ENCODE measurements at regions not wholly inside any gene's neighbourhood (a gene's known extent, or its start where the extent isn't known, plus 50 kb on each side); places are given as distances from the start of the nearest gene placed in this dataset.
A peak's percentile ranks its signal among the peaks of the same experiment; 100 is the strongest.

DNA sequence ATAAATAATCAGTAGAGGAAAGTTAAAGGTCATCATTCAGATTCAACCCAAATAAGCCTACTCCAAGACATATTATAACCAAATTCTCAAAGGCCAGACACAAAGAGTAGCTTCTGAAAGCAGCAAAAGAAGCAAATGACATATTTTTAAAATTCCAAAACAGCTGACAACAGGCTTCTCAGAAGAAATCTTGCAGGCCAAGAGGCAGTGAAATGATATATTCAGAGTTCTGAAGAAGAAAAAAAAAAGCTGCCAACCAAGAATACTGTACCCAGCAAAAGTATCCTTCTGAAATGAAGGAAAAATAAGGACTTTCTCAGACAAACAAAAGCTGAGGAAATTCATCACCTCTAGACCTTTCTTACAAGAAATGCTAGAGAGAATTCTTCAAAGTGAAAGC, 787.1 kb upstream of the TENM4 start:
- intact Hi-C loops (cut with DNase I), result no loop called here
- Histone ChIP-seq H3K9me3 (ENCODE audit: control insufficient read depth in 2 of 3, insufficient read depth in 1 of 3, low read length in 3 of 3) (peaks cover 0 to 21% (median 3%) of the 10 kb centered on the region in 3 donors), H3K27me3 (ENCODE audit: control insufficient read depth, insufficient read depth, low read length) (no peaks in the 10 kb centered on the region), H3K36me3 (ENCODE audit: control insufficient read depth in 2 of 3, insufficient read depth in 3 of 3, low read length in 3 of 3) (no peaks in the 10 kb centered on the region), H3K27ac (ENCODE audit: low read depth in 2 of 2, low read length in 2 of 2) (no peak overlapping the region), H3K4me3 (ENCODE audit: low read length in 3 of 3) (no peak overlapping the region), H3K9ac (ENCODE audit: low read length in 3 of 3) (no peak overlapping the region), H3K4me1 (ENCODE audit: control insufficient read depth in 2 of 3, insufficient read depth in 2 of 3, low read depth in 1 of 3, low read length in 3 of 3) (no peaks in the 10 kb centered on the region)
- no peak for DNase-seq
- FAIRE-seq, result no peak
- TF ChIP-seq, protein P1, sequence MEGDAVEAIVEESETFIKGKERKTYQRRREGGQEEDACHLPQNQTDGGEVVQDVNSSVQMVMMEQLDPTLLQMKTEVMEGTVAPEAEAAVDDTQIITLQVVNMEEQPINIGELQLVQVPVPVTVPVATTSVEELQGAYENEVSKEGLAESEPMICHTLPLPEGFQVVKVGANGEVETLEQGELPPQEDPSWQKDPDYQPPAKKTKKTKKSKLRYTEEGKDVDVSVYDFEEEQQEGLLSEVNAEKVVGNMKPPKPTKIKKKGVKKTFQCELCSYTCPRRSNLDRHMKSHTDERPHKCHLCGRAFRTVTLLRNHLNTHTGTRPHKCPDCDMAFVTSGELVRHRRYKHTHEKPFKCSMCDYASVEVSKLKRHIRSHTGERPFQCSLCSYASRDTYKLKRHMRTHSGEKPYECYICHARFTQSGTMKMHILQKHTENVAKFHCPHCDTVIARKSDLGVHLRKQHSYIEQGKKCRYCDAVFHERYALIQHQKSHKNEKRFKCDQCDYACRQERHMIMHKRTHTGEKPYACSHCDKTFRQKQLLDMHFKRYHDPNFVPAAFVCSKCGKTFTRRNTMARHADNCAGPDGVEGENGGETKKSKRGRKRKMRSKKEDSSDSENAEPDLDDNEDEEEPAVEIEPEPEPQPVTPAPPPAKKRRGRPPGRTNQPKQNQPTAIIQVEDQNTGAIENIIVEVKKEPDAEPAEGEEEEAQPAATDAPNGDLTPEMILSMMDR (IDR thresholded peaks at IDR 0.05; ENCODE audit: borderline replicate concordance, extremely low read depth, insufficient read depth), result no peak

DNA sequence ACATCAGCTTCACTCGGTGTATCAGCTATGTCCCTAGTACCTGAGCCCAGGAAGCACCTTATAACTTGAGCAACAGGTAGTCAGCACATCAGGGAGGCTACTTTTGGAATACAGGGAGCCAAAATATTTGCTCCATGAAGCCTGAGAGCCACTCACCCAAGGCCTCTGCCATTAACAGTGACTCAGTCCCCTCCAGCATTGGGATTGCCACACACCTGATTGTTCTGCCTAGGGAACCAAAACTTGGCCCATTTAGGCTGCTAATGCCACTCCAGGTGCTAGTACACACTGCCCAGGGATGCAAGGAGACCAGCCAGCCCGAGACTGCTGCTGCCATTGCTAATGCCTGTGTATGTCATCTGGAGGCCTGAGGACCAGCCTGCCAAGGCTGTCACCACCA, 773.6 kb upstream of the TENM4 start:
- H3K27me3 ChIP-seq (ENCODE audit: control insufficient read depth, insufficient read depth, low read length), result no peaks in the 10 kb centered on the region
- H3K27ac ChIP-seq (ENCODE audit: low read depth in 2 of 2, low read length in 2 of 2), result no peak overlapping the region
- DNase-seq, result no peak
- H3K4me1 ChIP-seq (ENCODE audit: control insufficient read depth in 2 of 3, insufficient read depth in 2 of 3, low read depth in 1 of 3, low read length in 3 of 3), result no peaks in the 10 kb centered on the region
- intact Hi-C loops (cut with DNase I), result no loop called here
- H3K36me3 ChIP-seq (ENCODE audit: control insufficient read depth in 2 of 3, insufficient read depth in 3 of 3, low read length in 3 of 3), result no peaks in the 10 kb centered on the region
- no peak for FAIRE-seq
- TF ChIP-seq, protein P1 (IDR thresholded peaks at IDR 0.05; ENCODE audit: borderline replicate concordance, extremely low read depth, insufficient read depth), result no peak
- no peak overlapping the region for H3K4me3 ChIP-seq (ENCODE audit: low read length in 3 of 3)
- no peak overlapping the region for H3K9ac ChIP-seq (ENCODE audit: low read length in 3 of 3)
- no peaks in the 10 kb centered on the region for H3K9me3 ChIP-seq (ENCODE audit: control insufficient read depth in 2 of 3, insufficient read depth in 1 of 3, low read length in 3 of 3)

DNA sequence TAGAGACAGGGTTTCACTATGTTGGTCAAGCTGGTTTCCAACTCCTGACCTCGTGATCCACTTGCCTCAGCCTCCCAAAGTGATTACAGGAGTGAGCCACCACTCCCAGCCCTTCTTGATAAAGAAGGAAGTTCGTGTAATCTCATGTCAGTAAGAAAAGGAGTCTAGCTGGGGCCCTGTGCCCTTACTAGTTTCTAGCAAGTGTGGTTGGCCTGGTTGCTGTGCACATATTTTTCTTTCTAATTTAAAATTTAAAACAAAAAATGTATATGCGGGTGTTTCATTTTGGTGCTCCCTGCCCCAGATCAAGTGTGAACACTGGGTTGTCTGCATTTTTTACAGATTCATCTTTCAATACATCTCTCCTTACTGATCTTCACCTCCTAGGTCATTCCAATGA, 770.8 kb upstream of the TENM4 start:
- Histone ChIP-seq H3K4me1 (ENCODE audit: control insufficient read depth in 2 of 3, insufficient read depth in 2 of 3, low read depth in 1 of 3, low read length in 3 of 3) (no peaks in the 10 kb centered on the region), H3K27me3 (ENCODE audit: control insufficient read depth, insufficient read depth, low read length) (no peaks in the 10 kb centered on the region), H3K27ac (ENCODE audit: low read depth in 2 of 2, low read length in 2 of 2) (no peak overlapping the region), H3K9me3 (ENCODE audit: control insufficient read depth in 2 of 3, insufficient read depth in 1 of 3, low read length in 3 of 3) (no peaks in the 10 kb centered on the region), H3K36me3 (ENCODE audit: control insufficient read depth in 2 of 3, insufficient read depth in 3 of 3, low read length in 3 of 3) (no peaks in the 10 kb centered on the region), H3K4me3 (ENCODE audit: low read length in 3 of 3) (no peak overlapping the region), H3K9ac (ENCODE audit: low read length in 3 of 3) (no peak overlapping the region)
- TF ChIP-seq, protein P1 (IDR thresholded peaks at IDR 0.05; ENCODE audit: borderline replicate concordance, extremely low read depth, insufficient read depth), result no peak
- intact Hi-C loops (cut with DNase I), result no loop called here
- DNase-seq (no peak), FAIRE-seq (no peak)

DNA sequence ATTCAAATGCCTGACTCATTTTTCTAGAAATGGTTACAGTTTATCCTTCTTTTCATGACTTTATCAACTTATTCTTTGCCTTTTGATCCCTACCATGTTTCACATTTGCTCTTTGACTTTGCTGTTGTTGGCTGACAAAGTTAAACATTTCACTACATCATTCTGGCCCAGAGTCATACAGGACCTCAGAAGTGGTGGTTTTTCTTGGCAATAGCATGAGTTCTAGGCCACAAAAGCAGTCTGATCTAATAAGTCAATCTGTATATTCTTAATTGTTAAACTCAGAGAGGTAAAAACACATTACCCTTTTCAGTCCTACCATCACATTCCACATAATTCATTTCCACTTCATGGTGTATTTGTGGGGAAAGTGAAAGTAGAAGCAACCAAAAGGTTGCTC, 763.2 kb upstream of the TENM4 start:
- no peak overlapping the region for H3K27ac ChIP-seq (ENCODE audit: low read depth in 2 of 2, low read length in 2 of 2)
- H3K4me1 ChIP-seq (ENCODE audit: control insufficient read depth in 2 of 3, insufficient read depth in 2 of 3, low read depth in 1 of 3, low read length in 3 of 3), result no peaks in the 10 kb centered on the region
- FAIRE-seq (no peak), DNase-seq (peak in 2 of 5 donors; percentile 8 to 28)
- no peak overlapping the region for H3K4me3 ChIP-seq (ENCODE audit: low read length in 3 of 3)
- TF ChIP-seq, protein P1 (IDR thresholded peaks at IDR 0.05; ENCODE audit: borderline replicate concordance, extremely low read depth, insufficient read depth), result no peak
- no peak overlapping the region for H3K9ac ChIP-seq (ENCODE audit: low read length in 3 of 3)
- H3K36me3 ChIP-seq (ENCODE audit: control insufficient read depth in 2 of 3, insufficient read depth in 3 of 3, low read length in 3 of 3), result no peaks in the 10 kb centered on the region
- no peaks in the 10 kb centered on the region for H3K9me3 ChIP-seq (ENCODE audit: control insufficient read depth in 2 of 3, insufficient read depth in 1 of 3, low read length in 3 of 3)
- H3K27me3 ChIP-seq (ENCODE audit: control insufficient read depth, insufficient read depth, low read length), result no peaks in the 10 kb centered on the region
- intact Hi-C loops (cut with DNase I), result no loop called here
